Activated CD8-positive, alpha-beta T cell treated with anti-CD3 and anti-CD28 coated beads for 36 hours (primary cell): ENCODE measurements at regions not wholly inside any gene's neighbourhood (a gene's known extent, or its start where the extent isn't known, plus 50 kb on each side); places are given as distances from the start of the nearest gene placed in this dataset.
"Not testable (repeated sequence)": the region's sequence is repeated elsewhere in the genome, so short reads cannot be mapped to it uniquely, and the experiment has no call there.

ENCODE experiments used
- ATAC-seq: fragments of 200-7000 bp; cut with Tn5 transposase; one replicate; pipeline ENCODE4 v1.10.0; 2021; ENCODE audit warnings: mild to moderate bottlenecking, moderate library complexity
- CTCF ChIA-PET: fragments of 350-600 bp; sonication (Branson Sonifier 250); formaldehyde crosslinking; loops from one replicate; lab custom pipeline; 2021; ENCODE audit warnings: antibody characterized with exemption; lab: Charles Lee
- POLR2A ChIA-PET: fragments of 350-600 bp; sonication (Branson Sonifier 250); formaldehyde crosslinking; loops from one replicate; lab custom pipeline; 2021; ENCODE audit warnings: antibody characterized with exemption; lab: Charles Lee
- DNase-seq: peaks from one replicate; pipeline ENCODE4 v3.0.0-alpha.2; 2020
- H3K27ac Mint-ChIP-seq: one replicate; pipeline ENCODE4 v1.8.0; 2021; ENCODE audit warnings: mild to moderate bottlenecking, mixed read lengths
- H3K27me3 Mint-ChIP-seq: one replicate; pipeline ENCODE4 v1.8.0; 2021; ENCODE audit warnings: mixed read lengths
- H3K36me3 Mint-ChIP-seq: one replicate; pipeline ENCODE4 v1.8.0; 2021; ENCODE audit warnings: low read depth, mixed read lengths
- H3K4me1 Mint-ChIP-seq: one replicate; pipeline ENCODE4 v1.8.0; 2021; ENCODE audit warnings: low read depth, mixed read lengths
- H3K4me3 Mint-ChIP-seq: one replicate; pipeline ENCODE4 v1.8.0; 2021; ENCODE audit warnings: mild to moderate bottlenecking, moderate library complexity, mixed read lengths
- H3K9me3 Mint-ChIP-seq: one replicate; pipeline ENCODE4 v1.8.0; 2021; ENCODE audit warnings: mixed read lengths
- intact Hi-C: fragments of 100-400 bp; cut with micrococcal nuclease; formaldehyde crosslinking; loops from one replicate; pipeline ENCODE4 v1.10.0; 2022
- TF ChIP-seq, protein P1 (sequence below): fragments of 200-600 bp; IDR thresholded peaks from one replicate; pipeline ENCODE4 v1.8.0; 2022; ENCODE audit warnings: antibody characterized with exemption, mild to moderate bottlenecking

DNA sequence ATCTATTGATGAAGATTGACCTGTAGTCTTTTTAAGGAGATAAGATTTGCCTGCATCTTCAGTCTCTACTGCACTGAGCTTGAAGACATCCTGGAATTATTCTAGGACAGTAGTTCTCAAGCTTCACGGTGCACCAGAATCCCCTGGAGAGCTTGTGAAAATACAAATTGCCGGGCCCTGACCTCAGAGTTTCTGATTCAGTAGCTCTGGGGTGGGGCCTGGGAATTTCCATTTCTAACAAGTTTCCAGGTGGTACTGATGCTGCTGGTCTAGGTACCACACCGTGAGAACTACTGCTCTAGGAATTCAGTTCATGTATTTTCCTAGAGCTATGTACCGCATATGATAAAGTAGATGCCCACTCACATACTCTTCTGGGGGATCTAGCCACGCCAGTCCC is 246.1 kb downstream of the HS3ST3B1 start:
- peaks cover 2% of the 10 kb centered on the region for H3K9me3 Mint-ChIP-seq
- ChIA-PET POLR2A (no interaction called here), CTCF (interaction anchor here (1.2 kb wide), 1 partner anchor 9 kb away, joined by 3 read pairs; no protein-coding TSS in a partner anchor)
- DNase-seq (no peak), ATAC-seq (no peak)
- H3K4me3 Mint-ChIP-seq = no peak overlapping the region
- H3K27ac Mint-ChIP-seq = no peak overlapping the region
- peaks cover 2% of the 10 kb centered on the region for H3K27me3 Mint-ChIP-seq
- TF ChIP-seq, protein P1, sequence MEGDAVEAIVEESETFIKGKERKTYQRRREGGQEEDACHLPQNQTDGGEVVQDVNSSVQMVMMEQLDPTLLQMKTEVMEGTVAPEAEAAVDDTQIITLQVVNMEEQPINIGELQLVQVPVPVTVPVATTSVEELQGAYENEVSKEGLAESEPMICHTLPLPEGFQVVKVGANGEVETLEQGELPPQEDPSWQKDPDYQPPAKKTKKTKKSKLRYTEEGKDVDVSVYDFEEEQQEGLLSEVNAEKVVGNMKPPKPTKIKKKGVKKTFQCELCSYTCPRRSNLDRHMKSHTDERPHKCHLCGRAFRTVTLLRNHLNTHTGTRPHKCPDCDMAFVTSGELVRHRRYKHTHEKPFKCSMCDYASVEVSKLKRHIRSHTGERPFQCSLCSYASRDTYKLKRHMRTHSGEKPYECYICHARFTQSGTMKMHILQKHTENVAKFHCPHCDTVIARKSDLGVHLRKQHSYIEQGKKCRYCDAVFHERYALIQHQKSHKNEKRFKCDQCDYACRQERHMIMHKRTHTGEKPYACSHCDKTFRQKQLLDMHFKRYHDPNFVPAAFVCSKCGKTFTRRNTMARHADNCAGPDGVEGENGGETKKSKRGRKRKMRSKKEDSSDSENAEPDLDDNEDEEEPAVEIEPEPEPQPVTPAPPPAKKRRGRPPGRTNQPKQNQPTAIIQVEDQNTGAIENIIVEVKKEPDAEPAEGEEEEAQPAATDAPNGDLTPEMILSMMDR = no peak
- intact Hi-C loops = no loop called here
- H3K36me3 Mint-ChIP-seq = no peaks in the 10 kb centered on the region
- H3K4me1 Mint-ChIP-seq = peaks cover 16% of the 10 kb centered on the region

DNA sequence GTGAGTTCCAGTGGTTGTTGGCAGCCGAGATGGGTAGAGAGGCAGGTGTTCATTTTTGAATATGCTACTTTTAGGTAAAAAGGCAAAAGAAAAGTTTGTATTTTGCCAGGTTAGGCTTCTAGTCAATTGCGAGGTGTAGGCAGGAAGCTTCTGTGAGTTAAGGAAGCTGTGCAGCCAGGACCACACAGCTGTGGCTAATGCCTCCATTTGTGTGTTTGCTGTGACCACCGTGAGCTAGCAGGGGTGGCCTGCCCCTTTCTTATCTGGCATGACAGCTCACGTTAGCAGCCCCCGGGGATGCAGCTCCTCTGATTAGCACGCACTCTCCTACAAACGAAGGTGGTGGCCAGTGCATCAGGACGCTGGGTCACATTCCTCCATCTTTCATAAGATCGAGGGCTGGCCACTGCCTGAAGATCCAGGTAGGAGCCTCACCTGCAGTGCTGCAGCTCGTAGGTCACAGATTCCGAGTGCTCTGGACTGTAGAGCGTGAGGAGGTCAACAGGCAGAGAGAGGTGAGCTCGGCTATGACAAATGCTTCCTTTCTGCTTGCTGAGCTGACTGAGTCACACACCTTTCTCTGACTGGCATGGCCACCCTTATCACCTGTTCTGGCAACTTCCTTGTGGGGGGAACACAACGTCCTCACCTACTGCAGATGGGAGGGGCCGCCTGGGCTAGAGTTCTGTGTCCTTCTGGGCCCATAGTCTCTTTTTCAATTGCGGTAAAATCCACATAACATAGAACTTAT is 244.4 kb downstream of the HS3ST3B1 start:
- peak; percentile 66 for ATAC-seq
- intact Hi-C loops = no loop called here
- Mint-ChIP-seq H3K27ac (no peak overlapping the region), H3K4me3 (no peak overlapping the region), H3K36me3 (no peaks in the 10 kb centered on the region), H3K4me1 (peaks cover 8% of the 10 kb centered on the region), H3K27me3 (peaks cover 2% of the 10 kb centered on the region), H3K9me3 (peaks cover 2% of the 10 kb centered on the region)
- TF ChIP-seq, protein P1 = no peak
- ChIA-PET POLR2A (no interaction called here), CTCF (no interaction called here)
- DNase-seq = peak; percentile 13

DNA sequence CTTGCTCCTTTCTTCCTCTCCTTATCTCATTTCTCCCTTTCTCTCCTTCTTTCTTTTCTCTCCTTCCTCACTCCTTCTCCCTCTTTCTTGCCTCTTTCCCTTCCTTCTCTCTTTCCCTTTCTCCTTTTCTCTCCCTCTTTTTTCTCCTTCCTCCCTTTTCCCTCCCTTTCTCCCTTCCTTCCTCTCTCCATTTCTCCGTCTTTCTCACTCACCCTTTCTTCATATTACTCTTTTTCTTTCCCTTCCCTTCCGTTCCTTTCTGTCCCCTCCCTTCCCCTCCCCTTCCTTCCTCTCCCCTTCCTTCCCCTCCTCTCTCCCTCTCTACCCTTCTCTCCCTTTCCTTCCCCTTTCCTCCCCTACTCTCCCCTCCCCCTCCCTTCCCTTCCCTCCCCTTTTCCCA is 240.8 kb downstream of the HS3ST3B1 start:
- peaks cover 8% of the 10 kb centered on the region for H3K4me1 Mint-ChIP-seq
- ChIA-PET CTCF (no interaction called here), POLR2A (interaction anchor here (1.2 kb wide), 1 partner anchor 33 kb away, joined by 3 read pairs; no protein-coding TSS in a partner anchor)
- TF ChIP-seq, protein P1 = no peak
- intact Hi-C loops = no loop called here
- no peak overlapping the region for H3K4me3 Mint-ChIP-seq
- no peak overlapping the region for H3K27ac Mint-ChIP-seq
- H3K9me3 Mint-ChIP-seq = peaks cover 5% of the 10 kb centered on the region
- H3K27me3 Mint-ChIP-seq = peaks cover 2% of the 10 kb centered on the region
- DNase-seq (no peak), ATAC-seq (no peak)
- H3K36me3 Mint-ChIP-seq = no peaks in the 10 kb centered on the region

- Mint-ChIP-seq H3K27ac (no peak overlapping the region), H3K27me3 (peaks cover 2% of the 10 kb centered on the region), H3K36me3 (no peaks in the 10 kb centered on the region), H3K4me3 (no peak overlapping the region), H3K9me3 (peaks cover 5% of the 10 kb centered on the region), H3K4me1 (no peaks in the 10 kb centered on the region)
- intact Hi-C loops = no loop called here
- no peak for ATAC-seq
- no peak for DNase-seq
- POLR2A ChIA-PET = no interaction called here
- CTCF ChIA-PET = no interaction called here
- TF ChIP-seq, protein P1 = no peak
Measured at GRCh38 chr17:14539801-14540200, 238.9 kb downstream of the HS3ST3B1 start.

GRCh38 chr17:14532242-14532641 is 231.4 kb downstream of the HS3ST3B1 start:
- POLR2A ChIA-PET, intact Hi-C loops, H3K27me3 Mint-ChIP-seq, H3K27ac Mint-ChIP-seq, CTCF ChIA-PET, H3K4me1 Mint-ChIP-seq, H3K4me3 Mint-ChIP-seq, H3K36me3 Mint-ChIP-seq, ATAC-seq, DNase-seq: not testable (repeated sequence)
- H3K9me3 Mint-ChIP-seq = peaks cover 19% of the 10 kb centered on the region
